IMR-90 (cell line): ENCODE measurements at regions not wholly inside any gene's neighbourhood (a gene's known extent, or its start where the extent isn't known, plus 50 kb on each side); places are given as distances from the start of the nearest gene placed in this dataset.

Source experiments
- ATAC-seq: fragments of 200-7000 bp; cut with Tn5 transposase; 2 replicates; pipeline ENCODE4 v1.9.1; 2020; ENCODE audit warnings: low read depth, mild to moderate bottlenecking, moderate library complexity
- BruUV-seq: library from RNA; stranded (reverse); fragments of 400-500 nt; replicated peaks from 2 replicates; lab custom pipeline; 2021; lab: Mats Ljungman, UMichigan
- CTCF ChIA-PET: fragments of 300-600 bp; formaldehyde crosslinking; extraction: SDS; loops from one replicate; lab custom pipeline; 2021; ENCODE audit warnings: antibody characterized with exemption; lab: Yijun Ruan, JAX
- POLR2A ChIA-PET: fragments of 300-600 bp; sonication (Branson Sonifier 250); formaldehyde crosslinking; loops from one replicate; lab custom pipeline; 2022; ENCODE audit warnings: antibody characterized with exemption; ENCODE audit not compliant: unreplicated experiment; lab: Charles Lee
- DNase-seq: peaks from one replicate; pipeline ENCODE4 v3.0.0; 2013
- H2AFZ ChIP-seq: replicated peaks from 2 replicates; pipeline ENCODE3; 2013; ENCODE audit warnings: low read length, mild to moderate bottlenecking; ENCODE audit not compliant: poor library complexity
- H2AK5ac ChIP-seq: 2 replicates; pipeline ENCODE4 v1.6.1; 2013; ENCODE audit warnings: low read depth, low read length, inconsistent platforms
- H2AK9ac ChIP-seq: replicated peaks from 2 replicates; pipeline ENCODE3; 2013; ENCODE audit warnings: mild to moderate bottlenecking, low read depth, low read length, moderate library complexity; ENCODE audit not compliant: poor library complexity
- H2BK120ac ChIP-seq: 2 replicates; pipeline ENCODE4 v1.6.1; 2013; ENCODE audit warnings: low read depth, low read length, inconsistent platforms
- H2BK15ac ChIP-seq: 3 replicates; pipeline ENCODE4 v1.6.1; 2013; ENCODE audit warnings: low read depth, low read length, inconsistent platforms
- H2BK20ac ChIP-seq: 2 replicates; pipeline ENCODE4 v1.6.1; 2013; ENCODE audit warnings: low read depth, mild to moderate bottlenecking, inconsistent platforms, low read length, moderate library complexity
- H2BK5ac ChIP-seq: 2 replicates; pipeline ENCODE4 v1.6.1; 2013; ENCODE audit warnings: mild to moderate bottlenecking, low read depth, low read length, inconsistent platforms; ENCODE audit not compliant: poor library complexity, severe bottlenecking
- H3K14ac ChIP-seq: replicated peaks from 2 replicates; pipeline ENCODE4 v1.6.1; 2013; ENCODE audit warnings: low read depth, low read length, inconsistent platforms
- H3K18ac ChIP-seq: 2 replicates; pipeline ENCODE4 v1.6.1; 2013; ENCODE audit warnings: low read depth, low read length, control low read depth
- H3K23ac ChIP-seq: 2 replicates; pipeline ENCODE4 v1.6.1; 2013; ENCODE audit warnings: low read depth, low read length, inconsistent platforms
- H3K27ac ChIP-seq: 2 replicates; pipeline ENCODE4 v1.5.1; 2013; ENCODE audit warnings: mild to moderate bottlenecking, control low read depth, low read length; ENCODE audit not compliant: insufficient read depth
- H3K27me3 ChIP-seq: 2 replicates; pipeline ENCODE4 v1.6.1; 2013; ENCODE audit warnings: low read length; ENCODE audit not compliant: control insufficient read depth, insufficient read depth
- H3K36me3 ChIP-seq: 2 replicates; pipeline ENCODE4 v1.6.1; 2013; ENCODE audit warnings: low read length, mixed read lengths; ENCODE audit not compliant: control insufficient read depth, insufficient read depth
- H3K4ac ChIP-seq: 2 replicates; pipeline ENCODE4 v1.6.1; 2013; ENCODE audit warnings: low read depth, low read length, inconsistent platforms
- H3K4me1 ChIP-seq: 2 replicates; pipeline ENCODE4 v1.6.1; 2013; ENCODE audit warnings: low read length, mixed read lengths; ENCODE audit not compliant: control insufficient read depth, insufficient read depth
- H3K4me2 ChIP-seq: 2 replicates; pipeline ENCODE4 v1.6.1; 2013; ENCODE audit warnings: low read depth, mild to moderate bottlenecking, control low read depth, low read length, moderate library complexity
- H3K4me3 ChIP-seq: 2 replicates; pipeline ENCODE4 v1.5.1; 2013; ENCODE audit warnings: low read depth, mild to moderate bottlenecking, control low read depth, low read length, moderate library complexity; ENCODE audit not compliant: insufficient read depth
- H3K56ac ChIP-seq: 2 replicates; pipeline ENCODE4 v1.6.1; 2013; ENCODE audit warnings: low read length, inconsistent platforms; ENCODE audit not compliant: insufficient read depth; ENCODE audit errors: extremely low read depth
- H3K79me1 ChIP-seq, 2 experiments: 2 replicates each; pipeline ENCODE4 v1.6.1; 2013; ENCODE audit warnings: low read length in 2 of 2, inconsistent platforms in 1 of 2, low read depth in 1 of 2
- H3K9ac ChIP-seq: 2 replicates; pipeline ENCODE4 v1.6.1; 2013; ENCODE audit warnings: low read depth, low read length, control low read depth
- H3K9me1 ChIP-seq: 2 replicates; pipeline ENCODE4 v1.6.1; 2013; ENCODE audit warnings: low read length, inconsistent platforms; ENCODE audit not compliant: insufficient read depth
- H3K9me3 ChIP-seq: 2 replicates; pipeline ENCODE4 v1.6.1; 2013; ENCODE audit warnings: low read length; ENCODE audit not compliant: control insufficient read depth, insufficient read depth
- H4K20me1 ChIP-seq: 2 replicates; pipeline ENCODE4 v1.6.1; 2013; ENCODE audit warnings: low read length, inconsistent platforms; ENCODE audit not compliant: insufficient read depth
- H4K5ac ChIP-seq: 2 replicates; pipeline ENCODE4 v1.6.1; 2013; ENCODE audit warnings: mild to moderate bottlenecking, low read depth, low read length, control low read depth
- H4K8ac ChIP-seq, 2 experiments: 2 replicates each; pipeline ENCODE4 v1.6.1; 2013; ENCODE audit warnings: low read depth in 2 of 2, low read length in 2 of 2, control low read depth in 1 of 2, inconsistent platforms in 1 of 2
- H4K91ac ChIP-seq: 2 replicates; pipeline ENCODE4 v1.6.1; 2013; ENCODE audit warnings: low read depth, low read length, inconsistent platforms; ENCODE audit not compliant: insufficient read depth
- BHLHE40 ChIP-seq: fragments of 150-350 bp; IDR thresholded peaks from 2 replicates; pipeline ENCODE4 v1.6.1; 2016; ENCODE audit warnings: mild to moderate bottlenecking, low read depth, low read length
- CEBPB ChIP-seq: IDR thresholded peaks from 2 replicates; pipeline ENCODE4 v1.6.1; 2012; ENCODE audit warnings: low read depth, low read length, improper control_type of control experiment
- CHD1 ChIP-seq: IDR thresholded peaks from 2 replicates; pipeline ENCODE4 v1.6.1; 2012; ENCODE audit warnings: low read depth, low read length, improper control_type of control experiment
- FOS ChIP-seq: fragments of 150-350 bp; IDR thresholded peaks from 2 replicates; pipeline ENCODE4 v1.6.1; 2016; ENCODE audit warnings: low read depth, low read length
- MAFK ChIP-seq: IDR thresholded peaks from 2 replicates; pipeline ENCODE4 v1.6.1; 2012; ENCODE audit warnings: low read depth, low read length, improper control_type of control experiment
- MAZ ChIP-seq: IDR thresholded peaks from 2 replicates; pipeline ENCODE4 v1.6.1; 2012; ENCODE audit warnings: low read depth, mild to moderate bottlenecking, low read length, improper control_type of control experiment, moderate library complexity, borderline replicate concordance
- MXI1 ChIP-seq: IDR thresholded peaks from 2 replicates; pipeline ENCODE4 v1.6.1; 2012; ENCODE audit warnings: low read depth, mild to moderate bottlenecking, low read length, moderate library complexity, borderline replicate concordance
- NFE2L2 ChIP-seq: fragments of 150-350 bp; IDR thresholded peaks from 2 replicates; pipeline ENCODE4 v1.6.1; 2016; ENCODE audit warnings: low read depth, mild to moderate bottlenecking, low read length
- POLR2A ChIP-seq: IDR thresholded peaks from 2 replicates; pipeline ENCODE4 v1.6.1; 2012; ENCODE audit warnings: mild to moderate bottlenecking, low read depth, low read length
- RAD21 ChIP-seq: IDR thresholded peaks from 2 replicates; pipeline ENCODE4 v1.6.1; 2012; ENCODE audit warnings: low read length, improper control_type of control experiment
- RCOR1 ChIP-seq: IDR thresholded peaks from 2 replicates; pipeline ENCODE4 v1.6.1; 2012; ENCODE audit warnings: mild to moderate bottlenecking, low read length, improper control_type of control experiment; ENCODE audit not compliant: insufficient replicate concordance
- RFX5 ChIP-seq: IDR thresholded peaks from 2 replicates; pipeline ENCODE4 v1.8.0; 2012; ENCODE audit warnings: low read depth, mild to moderate bottlenecking, low read length, moderate library complexity
- SMC3 ChIP-seq: fragments of 150-350 bp; IDR thresholded peaks from 2 replicates; pipeline ENCODE4 v1.6.1; 2016; ENCODE audit warnings: low read depth, mild to moderate bottlenecking, antibody characterized with exemption, low read length, moderate library complexity
- WGBS, 2 experiments: methylation state at CpG; one replicate each; pipeline versions ENCODE4 v1.1.5 to v1.1.7; 2013; ENCODE audit warnings: missing lambda C conversion rate in 2 of 2; ENCODE audit not compliant: insufficient read length in 1 of 2; ENCODE audit errors: extremely low coverage in 2 of 2; 5-methylcytosine and 5-hydroxymethylcytosine counted together
- dilution Hi-C: fragments of 300-500 bp; cut with HindIII; formaldehyde crosslinking; loops from one replicate; pipeline ENCODE4 v1.14.3; 2018; ENCODE audit warnings: low sequenced_read_pairs; ENCODE audit not compliant: unreplicated experiment
- in situ Hi-C: fragments of 300-500 bp; cut with MboI; formaldehyde crosslinking; loops from 3 replicates; pipeline ENCODE4 v1.14.3; 2019; ENCODE audit warnings: low sequenced_read_pairs, inconsistent platforms, mixed read lengths
- intact Hi-C: fragments of 100-400 bp; cut with micrococcal nuclease; formaldehyde crosslinking; loops from 2 replicates; pipeline ENCODE4 v1.10.0; 2022
- TF ChIP-seq, protein P1 (sequence below): fragments of 150-350 bp; IDR thresholded peaks from 2 replicates; pipeline ENCODE4 v1.6.1; 2017; ENCODE audit warnings: mild to moderate bottlenecking, antibody characterized with exemption, low read length, low read depth
- TF ChIP-seq, protein P2 (sequence below): conservative IDR thresholded peaks from 2 replicates; pipeline ENCODE4 v1.5.1; 2012; ENCODE audit warnings: mild to moderate bottlenecking, low read depth, low read length, improper control_type of control experiment
- TF ChIP-seq, protein P3 (sequence below): fragments of 150-350 bp; IDR thresholded peaks from 2 replicates; pipeline ENCODE4 v1.6.1; 2016; ENCODE audit warnings: low read depth, mild to moderate bottlenecking, low read length, moderate library complexity, borderline replicate concordance

DNA sequence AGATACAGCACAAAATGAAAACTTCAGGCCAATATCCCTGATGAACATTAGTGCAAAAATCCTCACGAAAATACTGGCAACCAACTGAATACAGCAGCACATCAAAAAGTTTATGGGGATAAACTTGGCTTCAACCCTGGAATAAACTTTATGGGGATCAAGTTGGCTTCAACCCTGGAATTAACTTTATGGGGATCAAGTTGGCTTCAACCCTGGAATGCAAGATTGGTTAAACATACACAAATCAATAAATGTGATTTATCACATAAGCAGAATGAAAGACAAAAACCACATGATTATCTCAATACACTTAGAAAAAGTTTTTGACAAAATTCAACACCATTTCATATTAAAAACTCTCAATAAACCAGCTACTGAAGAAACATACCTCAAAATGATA lies 213.7 kb upstream of the DMRTA1 start:
- Histone ChIP-seq H3K9me3 (peaks cover 11% of the 10 kb centered on the region), H3K4me1 (peaks cover 4% of the 10 kb centered on the region), H4K20me1 (no peaks in the 10 kb centered on the region), H2BK5ac (no peak overlapping the region), H3K4me2 (no peak overlapping the region), H2BK20ac (no peak overlapping the region), H3K18ac (no peak overlapping the region), H3K9ac (no peak overlapping the region), H3K14ac (no peak overlapping the region), H2AFZ (no peak overlapping the region), H3K9me1 (peaks cover 3% of the 10 kb centered on the region), H2AK9ac (no peak overlapping the region), H3K27me3 (no peaks in the 10 kb centered on the region), H2BK15ac (no peak overlapping the region), H4K91ac (no peak overlapping the region), H3K36me3 (no peaks in the 10 kb centered on the region), H3K23ac (no peak overlapping the region), H3K27ac (no peak overlapping the region), H3K4me3 (no peak overlapping the region), H3K79me1 (no peaks in the 10 kb centered on the region), H3K56ac (no peak overlapping the region), H4K8ac (no peak overlapping the region), H3K4ac (no peak overlapping the region), H2BK120ac (no peak overlapping the region), H2AK5ac (no peak overlapping the region), H4K5ac (no peak overlapping the region)
- DNase-seq (no peak), ATAC-seq (no peak)
- ChIA-PET CTCF (no interaction called here), POLR2A (no interaction called here)
- in situ Hi-C loops (loop anchor here (10.0 kb wide), 1 partner anchor 238 kb away; the partner anchor contains the start of genes CDKN2A and CDKN2B-AS1), dilution Hi-C loops (no loop called here), intact Hi-C loops (no loop called here)
- TF ChIP-seq MAFK: no peak
- TF ChIP-seq MAZ: no peak
- no peak for TF ChIP-seq CEBPB
- no peak for TF ChIP-seq CHD1
- TF ChIP-seq RAD21: no peak
- TF ChIP-seq FOS: no peak
- no peak for TF ChIP-seq MXI1
- TF ChIP-seq BHLHE40: no peak
- TF ChIP-seq, protein P1, sequence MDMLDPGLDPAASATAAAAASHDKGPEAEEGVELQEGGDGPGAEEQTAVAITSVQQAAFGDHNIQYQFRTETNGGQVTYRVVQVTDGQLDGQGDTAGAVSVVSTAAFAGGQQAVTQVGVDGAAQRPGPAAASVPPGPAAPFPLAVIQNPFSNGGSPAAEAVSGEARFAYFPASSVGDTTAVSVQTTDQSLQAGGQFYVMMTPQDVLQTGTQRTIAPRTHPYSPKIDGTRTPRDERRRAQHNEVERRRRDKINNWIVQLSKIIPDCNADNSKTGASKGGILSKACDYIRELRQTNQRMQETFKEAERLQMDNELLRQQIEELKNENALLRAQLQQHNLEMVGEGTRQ: no peak
- TF ChIP-seq SMC3: no peak
- no peak for TF ChIP-seq POLR2A
- no peak for TF ChIP-seq NFE2L2
- TF ChIP-seq, protein P2, sequence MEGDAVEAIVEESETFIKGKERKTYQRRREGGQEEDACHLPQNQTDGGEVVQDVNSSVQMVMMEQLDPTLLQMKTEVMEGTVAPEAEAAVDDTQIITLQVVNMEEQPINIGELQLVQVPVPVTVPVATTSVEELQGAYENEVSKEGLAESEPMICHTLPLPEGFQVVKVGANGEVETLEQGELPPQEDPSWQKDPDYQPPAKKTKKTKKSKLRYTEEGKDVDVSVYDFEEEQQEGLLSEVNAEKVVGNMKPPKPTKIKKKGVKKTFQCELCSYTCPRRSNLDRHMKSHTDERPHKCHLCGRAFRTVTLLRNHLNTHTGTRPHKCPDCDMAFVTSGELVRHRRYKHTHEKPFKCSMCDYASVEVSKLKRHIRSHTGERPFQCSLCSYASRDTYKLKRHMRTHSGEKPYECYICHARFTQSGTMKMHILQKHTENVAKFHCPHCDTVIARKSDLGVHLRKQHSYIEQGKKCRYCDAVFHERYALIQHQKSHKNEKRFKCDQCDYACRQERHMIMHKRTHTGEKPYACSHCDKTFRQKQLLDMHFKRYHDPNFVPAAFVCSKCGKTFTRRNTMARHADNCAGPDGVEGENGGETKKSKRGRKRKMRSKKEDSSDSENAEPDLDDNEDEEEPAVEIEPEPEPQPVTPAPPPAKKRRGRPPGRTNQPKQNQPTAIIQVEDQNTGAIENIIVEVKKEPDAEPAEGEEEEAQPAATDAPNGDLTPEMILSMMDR: no peak
- no peak for TF ChIP-seq RFX5
- TF ChIP-seq, protein P3, sequence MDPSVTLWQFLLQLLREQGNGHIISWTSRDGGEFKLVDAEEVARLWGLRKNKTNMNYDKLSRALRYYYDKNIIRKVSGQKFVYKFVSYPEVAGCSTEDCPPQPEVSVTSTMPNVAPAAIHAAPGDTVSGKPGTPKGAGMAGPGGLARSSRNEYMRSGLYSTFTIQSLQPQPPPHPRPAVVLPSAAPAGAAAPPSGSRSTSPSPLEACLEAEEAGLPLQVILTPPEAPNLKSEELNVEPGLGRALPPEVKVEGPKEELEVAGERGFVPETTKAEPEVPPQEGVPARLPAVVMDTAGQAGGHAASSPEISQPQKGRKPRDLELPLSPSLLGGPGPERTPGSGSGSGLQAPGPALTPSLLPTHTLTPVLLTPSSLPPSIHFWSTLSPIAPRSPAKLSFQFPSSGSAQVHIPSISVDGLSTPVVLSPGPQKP: no peak
- no peak for TF ChIP-seq RCOR1
- WGBS, 2 experiments: no CpG with 5 or more reads among the region's 1 CpG
- BruUV-seq: no TSS peak
